CD4-positive, CD25-positive, alpha-beta regulatory T cell (primary cell): ENCODE measurements at regions not wholly inside any gene's neighbourhood (a gene's known extent, or its start where the extent isn't known, plus 50 kb on each side); places are given as distances from the start of the nearest gene placed in this dataset.

Source experiments
- ATAC-seq, 2 donors: fragments of 150-1000 bp; cut with Tn5 transposase; one replicate each; pipeline ENCODE4 v1.10.0; 2021; ENCODE audit warnings: low read depth in 2 of 2, moderate number of reproducible peaks in 2 of 2, moderate library complexity in 1 of 2
- DNase-seq, 3 donors: peaks; one replicate each; pipeline versions ENCODE4 v3.0.0 to v3.0.0-alpha.2; 2012 to 2022; ENCODE audit warnings: mixed read lengths in 1 of 3
- H3K27ac ChIP-seq: one replicate; pipeline ENCODE4 v1.7.0; 2013; ENCODE audit warnings: mild to moderate bottlenecking, low read length; ENCODE audit not compliant: insufficient read depth, poor library complexity, severe bottlenecking
- H3K27me3 ChIP-seq: one replicate; pipeline ENCODE4 v1.7.0; 2013; ENCODE audit warnings: low read length; ENCODE audit not compliant: control insufficient read depth, insufficient read depth
- H3K36me3 ChIP-seq: one replicate; pipeline ENCODE4 v1.7.0; 2013; ENCODE audit warnings: mild to moderate bottlenecking, low read length, moderate library complexity; ENCODE audit not compliant: control insufficient read depth, insufficient read depth
- H3K4me1 ChIP-seq: 2 replicates; pipeline ENCODE4 v1.7.0; 2013; ENCODE audit warnings: mild to moderate bottlenecking, low read length; ENCODE audit not compliant: insufficient read depth, control insufficient read depth, poor library complexity, severe bottlenecking
- H3K4me3 ChIP-seq: one replicate; pipeline ENCODE4 v1.7.0; 2013; ENCODE audit warnings: low read depth, mild to moderate bottlenecking, low read length, moderate library complexity
- H3K9me3 ChIP-seq, 2 experiments: 1 replicate in 1 of 2; 2 replicates in 1 of 2; pipeline ENCODE4 v1.7.0; 2013; ENCODE audit warnings: low read length in 2 of 2, mild to moderate bottlenecking in 1 of 2, moderate library complexity in 1 of 2; ENCODE audit not compliant: control insufficient read depth in 2 of 2
- H3K27ac Mint-ChIP-seq, 3 donors: one replicate each; pipeline ENCODE4 v1.8.0; 2020 to 2022; ENCODE audit warnings: mild to moderate bottlenecking in 3 of 3, mixed read lengths in 3 of 3, moderate library complexity in 2 of 3
- H3K27me3 Mint-ChIP-seq: one replicate; pipeline ENCODE4 v1.8.0; 2022; ENCODE audit warnings: mild to moderate bottlenecking, mixed read lengths
- H3K36me3 Mint-ChIP-seq: one replicate; pipeline ENCODE4 v1.8.0; 2020; ENCODE audit warnings: mixed read lengths
- H3K4me1 Mint-ChIP-seq, 4 donors: one replicate each; pipeline ENCODE4 v1.8.0; 2020 to 2022; ENCODE audit warnings: mixed read lengths in 4 of 4, mild to moderate bottlenecking in 1 of 4
- H3K4me3 Mint-ChIP-seq, 4 donors: one replicate each; pipeline ENCODE4 v1.8.0; 2020 to 2022; ENCODE audit warnings: mild to moderate bottlenecking in 4 of 4, mixed read lengths in 4 of 4, moderate library complexity in 3 of 4
- H3K9me3 Mint-ChIP-seq, 7 donors: one replicate each; pipeline ENCODE4 v1.8.0; 2020 to 2022; ENCODE audit warnings: mixed read lengths in 7 of 7, mild to moderate bottlenecking in 3 of 7, moderate library complexity in 2 of 7

- H3K4me1 Mint-ChIP-seq = no peaks in the 10 kb centered on the region
- no peaks in the 10 kb centered on the region for H3K4me1 ChIP-seq
- H3K9me3 Mint-ChIP-seq = peaks cover 0 to 8% (median 2%) of the 10 kb centered on the region in 7 donors
- H3K36me3 Mint-ChIP-seq = no peaks in the 10 kb centered on the region
- no peak overlapping the region for H3K27ac ChIP-seq
- H3K4me3 ChIP-seq = no peak overlapping the region
- H3K36me3 ChIP-seq = no peaks in the 10 kb centered on the region
- H3K27me3 ChIP-seq = no peaks in the 10 kb centered on the region
- H3K9me3 ChIP-seq = no peaks in the 10 kb centered on the region
- no peak overlapping the region for H3K27ac Mint-ChIP-seq
- DNase-seq (no peak), ATAC-seq (no peak)
- H3K4me3 Mint-ChIP-seq = no peak overlapping the region
- H3K27me3 Mint-ChIP-seq = no peaks in the 10 kb centered on the region
Measured at GRCh38 chr2:66790651-66791181, 355.8 kb downstream of the MEIS1 start.

GRCh38 chr2:66794070-66794469, 359.1 kb downstream of the MEIS1 start:
- Histone ChIP-seq H3K36me3 (no peaks in the 10 kb centered on the region), H3K9me3 (no peaks in the 10 kb centered on the region), H3K4me3 (no peak overlapping the region), H3K27me3 (no peaks in the 10 kb centered on the region), H3K4me1 (no peaks in the 10 kb centered on the region), H3K27ac (no peak overlapping the region)
- H3K4me3 Mint-ChIP-seq = no peak overlapping the region
- no peaks in the 10 kb centered on the region for H3K27me3 Mint-ChIP-seq
- ATAC-seq = no peak
- no peak for DNase-seq
- no peak overlapping the region for H3K27ac Mint-ChIP-seq
- H3K9me3 Mint-ChIP-seq = peaks cover 0 to 6% (median 4%) of the 10 kb centered on the region in 7 donors
- H3K4me1 Mint-ChIP-seq = no peaks in the 10 kb centered on the region
- H3K36me3 Mint-ChIP-seq = no peaks in the 10 kb centered on the region

GRCh38 chr2:66794551-66794950, 359.6 kb downstream of the MEIS1 start:
- H3K27me3 Mint-ChIP-seq = no peaks in the 10 kb centered on the region
- H3K9me3 Mint-ChIP-seq = peaks cover 0 to 8% (median 4%) of the 10 kb centered on the region in 7 donors
- no peaks in the 10 kb centered on the region for H3K4me1 Mint-ChIP-seq
- no peak for DNase-seq
- no peak overlapping the region for H3K27ac ChIP-seq
- no peaks in the 10 kb centered on the region for H3K27me3 ChIP-seq
- no peak overlapping the region for H3K4me3 ChIP-seq
- no peak overlapping the region for H3K27ac Mint-ChIP-seq
- no peak for ATAC-seq
- no peaks in the 10 kb centered on the region for H3K4me1 ChIP-seq
- H3K9me3 ChIP-seq = no peaks in the 10 kb centered on the region
- H3K36me3 ChIP-seq = no peaks in the 10 kb centered on the region
- H3K36me3 Mint-ChIP-seq = no peaks in the 10 kb centered on the region
- no peak overlapping the region for H3K4me3 Mint-ChIP-seq

- Mint-ChIP-seq H3K4me3 (no peak overlapping the region), H3K36me3 (no peaks in the 10 kb centered on the region), H3K27me3 (no peaks in the 10 kb centered on the region), H3K9me3 (peaks cover 0 to 8% (median 3%) of the 10 kb centered on the region in 7 donors), H3K4me1 (no peaks in the 10 kb centered on the region), H3K27ac (no peak overlapping the region)
- H3K4me3 ChIP-seq = no peak overlapping the region
- no peaks in the 10 kb centered on the region for H3K4me1 ChIP-seq
- H3K27ac ChIP-seq = no peak overlapping the region
- H3K27me3 ChIP-seq = no peaks in the 10 kb centered on the region
- peaks cover 0 to 1% of the 10 kb centered on the region in 2 experiments for H3K9me3 ChIP-seq
- ATAC-seq (no peak), DNase-seq (no peak)
- H3K36me3 ChIP-seq = no peaks in the 10 kb centered on the region
Measured at GRCh38 chr2:66802877-66803276, 368.0 kb downstream of the MEIS1 start.

GRCh38 chr2:66803726-66804125, 368.8 kb downstream of the MEIS1 start:
- peaks cover 0 to 6% (median 3%) of the 10 kb centered on the region in 7 donors for H3K9me3 Mint-ChIP-seq
- Histone ChIP-seq H3K36me3 (no peaks in the 10 kb centered on the region), H3K4me3 (no peak overlapping the region), H3K4me1 (no peaks in the 10 kb centered on the region), H3K27ac (no peak overlapping the region), H3K27me3 (no peaks in the 10 kb centered on the region), H3K9me3 (peaks cover 0 to 1% of the 10 kb centered on the region in 2 experiments)
- H3K27me3 Mint-ChIP-seq = no peaks in the 10 kb centered on the region
- no peaks in the 10 kb centered on the region for H3K4me1 Mint-ChIP-seq
- ATAC-seq (no peak), DNase-seq (no peak)
- H3K4me3 Mint-ChIP-seq = no peak overlapping the region
- H3K27ac Mint-ChIP-seq = no peak overlapping the region
- no peaks in the 10 kb centered on the region for H3K36me3 Mint-ChIP-seq

GRCh38 chr2:66805016-66805865, 370.3 kb downstream of the MEIS1 start:
- no peak overlapping the region for H3K4me3 ChIP-seq
- Mint-ChIP-seq H3K4me3 (no peak overlapping the region), H3K27me3 (no peaks in the 10 kb centered on the region), H3K36me3 (no peaks in the 10 kb centered on the region), H3K9me3 (peaks cover 0 to 6% (median 0%) of the 10 kb centered on the region in 7 donors), H3K27ac (no peak overlapping the region), H3K4me1 (no peaks in the 10 kb centered on the region)
- H3K36me3 ChIP-seq = no peaks in the 10 kb centered on the region
- H3K9me3 ChIP-seq = peaks cover 0 to 1% of the 10 kb centered on the region in 2 experiments
- H3K4me1 ChIP-seq = no peaks in the 10 kb centered on the region
- ATAC-seq (no peak), DNase-seq (no peak)
- no peaks in the 10 kb centered on the region for H3K27me3 ChIP-seq
- H3K27ac ChIP-seq = no peak overlapping the region

GRCh38 chr2:66805968-66806367, 371.0 kb downstream of the MEIS1 start:
- Mint-ChIP-seq H3K4me1 (no peaks in the 10 kb centered on the region), H3K27ac (no peak overlapping the region), H3K36me3 (no peaks in the 10 kb centered on the region), H3K27me3 (no peaks in the 10 kb centered on the region), H3K4me3 (no peak overlapping the region), H3K9me3 (peaks cover 0 to 6% (median 0%) of the 10 kb centered on the region in 7 donors)
- H3K4me1 ChIP-seq = no peaks in the 10 kb centered on the region
- H3K4me3 ChIP-seq = no peak overlapping the region
- H3K27me3 ChIP-seq = no peaks in the 10 kb centered on the region
- H3K27ac ChIP-seq = no peak overlapping the region
- no peaks in the 10 kb centered on the region for H3K36me3 ChIP-seq
- ATAC-seq (no peak), DNase-seq (no peak)
- H3K9me3 ChIP-seq = peaks cover 0 to 1% of the 10 kb centered on the region in 2 experiments

GRCh38 chr2:66813525-66813924, 378.6 kb downstream of the MEIS1 start:
- Mint-ChIP-seq H3K27me3 (no peaks in the 10 kb centered on the region), H3K9me3 (peaks cover 0 to 7% (median 0%) of the 10 kb centered on the region in 7 donors), H3K27ac (no peak overlapping the region), H3K36me3 (no peaks in the 10 kb centered on the region), H3K4me1 (no peaks in the 10 kb centered on the region), H3K4me3 (no peak overlapping the region)
- H3K36me3 ChIP-seq = no peaks in the 10 kb centered on the region
- no peak for ATAC-seq
- H3K4me3 ChIP-seq = no peak overlapping the region
- no peak overlapping the region for H3K27ac ChIP-seq
- H3K27me3 ChIP-seq = no peaks in the 10 kb centered on the region
- H3K9me3 ChIP-seq = no peaks in the 10 kb centered on the region
- no peak for DNase-seq
- H3K4me1 ChIP-seq = no peaks in the 10 kb centered on the region
